Panc1 (cell line): ENCODE measurements at regions not wholly inside any gene's neighbourhood (a gene's known extent, or its start where the extent isn't known, plus 50 kb on each side); places are given as distances from the start of the nearest gene placed in this dataset.

Source experiments
- CTCF ChIP-seq: fragments of 450-650 bp; IDR thresholded peaks from 2 replicates; pipeline ENCODE4 v1.5.1; 2017; ENCODE audit warnings: mild to moderate bottlenecking
- REST ChIP-seq, 2 experiments: IDR thresholded peaks; 2 replicates each; pipeline ENCODE4 v1.6.1; 2011 to 2012; ENCODE audit warnings: low read depth in 2 of 2, control low read depth in 1 of 2, low read length in 1 of 2, mild to moderate bottlenecking in 1 of 2, moderate library complexity in 1 of 2; ENCODE audit not compliant: insufficient read depth in 1 of 2

- TF ChIP-seq CTCF (no peak), REST (IDR thresholded peaks at IDR 0.05; ENCODE audit: insufficient read depth in 1 of 2, low read depth in 2 of 2, low read length in 1 of 2) (no peak)
These were observed 190.0 kb upstream of the PWP1 start for GRCh38 chr12:107495604-107496003.
